ENCODE measurements at regions not wholly inside any gene's neighbourhood (a gene's known extent, or its start where the extent isn't known, plus 50 kb on each side); places are given as distances from the start of the nearest gene placed in this dataset.
"Not testable (repeated sequence)": the region's sequence is repeated elsewhere in the genome, so short reads cannot be mapped to it uniquely, and the experiment has no call there.

- Histone ChIP-seq H3K9ac (ENCODE audit: low read depth, low read length) (no peak overlapping the region), H3K4me3 (ENCODE audit: low read depth, low read length) (no peak overlapping the region), H3K9me3 (ENCODE audit: control insufficient read depth, insufficient read depth, low read length) (no peaks in the 10 kb centered on the region), H3K27me3 (ENCODE audit: control insufficient read depth, insufficient read depth, low read length) (no peaks in the 10 kb centered on the region), H3K36me3 (ENCODE audit: control insufficient read depth, insufficient read depth, low read length) (no peaks in the 10 kb centered on the region), H3K4me1 (ENCODE audit: control insufficient read depth, insufficient read depth, low read length) (peaks cover 17% of the 10 kb centered on the region)
Observed at GRCh38 chr1:81513796-81514354, 286.9 kb upstream of the ADGRL2 start.

GRCh38 chr1:81512252-81513003, 288.3 kb upstream of the ADGRL2 start:
- H3K4me1 ChIP-seq (ENCODE audit: control insufficient read depth, insufficient read depth, low read length), result peaks cover 18% of the 10 kb centered on the region
- no peaks in the 10 kb centered on the region for H3K36me3 ChIP-seq (ENCODE audit: control insufficient read depth, insufficient read depth, low read length)

GRCh38 chr1:81511281-81511680, 289.5 kb upstream of the ADGRL2 start:
- Histone ChIP-seq H3K9ac (ENCODE audit: low read depth, low read length) (no peak overlapping the region), H3K4me1 (ENCODE audit: control insufficient read depth, insufficient read depth, low read length) (peaks cover 20% of the 10 kb centered on the region), H3K9me3 (ENCODE audit: control insufficient read depth, insufficient read depth, low read length) (no peaks in the 10 kb centered on the region), H3K36me3 (ENCODE audit: control insufficient read depth, insufficient read depth, low read length) (no peaks in the 10 kb centered on the region), H3K27me3 (ENCODE audit: control insufficient read depth, insufficient read depth, low read length) (no peaks in the 10 kb centered on the region), H3K4me3 (ENCODE audit: low read depth, low read length) (no peak overlapping the region)

More at GRCh38 chr1:81512252-81513003, 288.3 kb upstream of the ADGRL2 start:
- no peaks in the 10 kb centered on the region for H3K27me3 ChIP-seq (ENCODE audit: control insufficient read depth, insufficient read depth, low read length)
- H3K4me3 ChIP-seq (ENCODE audit: low read depth, low read length), result no peak overlapping the region
- no peak overlapping the region for H3K9ac ChIP-seq (ENCODE audit: low read depth, low read length)
- no peaks in the 10 kb centered on the region for H3K9me3 ChIP-seq (ENCODE audit: control insufficient read depth, insufficient read depth, low read length)

GRCh38 chr1:81510701-81511100, 290.0 kb upstream of the ADGRL2 start:
- H3K4me1 ChIP-seq (ENCODE audit: control insufficient read depth, insufficient read depth, low read length), result peaks cover 20% of the 10 kb centered on the region
- no peaks in the 10 kb centered on the region for H3K36me3 ChIP-seq (ENCODE audit: control insufficient read depth, insufficient read depth, low read length)
- H3K9me3 ChIP-seq (ENCODE audit: control insufficient read depth, insufficient read depth, low read length), result no peaks in the 10 kb centered on the region
- H3K9ac ChIP-seq (ENCODE audit: low read depth, low read length), result no peak overlapping the region
- H3K4me3 ChIP-seq (ENCODE audit: low read depth, low read length), result no peak overlapping the region
- H3K27me3 ChIP-seq (ENCODE audit: control insufficient read depth, insufficient read depth, low read length), result no peaks in the 10 kb centered on the region

GRCh38 chr1:81509594-81509993, 291.1 kb upstream of the ADGRL2 start:
- Histone ChIP-seq H3K9ac (ENCODE audit: low read depth, low read length) (no peak overlapping the region), H3K36me3 (ENCODE audit: control insufficient read depth, insufficient read depth, low read length) (no peaks in the 10 kb centered on the region), H3K27me3 (ENCODE audit: control insufficient read depth, insufficient read depth, low read length) (no peaks in the 10 kb centered on the region), H3K4me1 (ENCODE audit: control insufficient read depth, insufficient read depth, low read length) (peaks cover 20% of the 10 kb centered on the region), H3K9me3 (ENCODE audit: control insufficient read depth, insufficient read depth, low read length) (no peaks in the 10 kb centered on the region), H3K4me3 (ENCODE audit: low read depth, low read length) (no peak overlapping the region)

GRCh38 chr1:81506699-81507098, 294.0 kb upstream of the ADGRL2 start:
- Histone ChIP-seq H3K4me1 (ENCODE audit: control insufficient read depth, insufficient read depth, low read length) (peaks cover 12% of the 10 kb centered on the region), H3K4me3 (ENCODE audit: low read depth, low read length) (no peak overlapping the region), H3K9ac (ENCODE audit: low read depth, low read length) (no peak overlapping the region), H3K36me3 (ENCODE audit: control insufficient read depth, insufficient read depth, low read length) (no peaks in the 10 kb centered on the region), H3K27me3 (ENCODE audit: control insufficient read depth, insufficient read depth, low read length) (no peaks in the 10 kb centered on the region), H3K9me3 (ENCODE audit: control insufficient read depth, insufficient read depth, low read length) (no peaks in the 10 kb centered on the region)

- Histone ChIP-seq H3K9ac (ENCODE audit: low read depth, low read length) (no peak overlapping the region), H3K4me1 (ENCODE audit: control insufficient read depth, insufficient read depth, low read length) (peaks cover 12% of the 10 kb centered on the region), H3K36me3 (ENCODE audit: control insufficient read depth, insufficient read depth, low read length) (no peaks in the 10 kb centered on the region), H3K27me3 (ENCODE audit: control insufficient read depth, insufficient read depth, low read length) (no peaks in the 10 kb centered on the region), H3K4me3 (ENCODE audit: low read depth, low read length) (no peak overlapping the region), H3K9me3 (ENCODE audit: control insufficient read depth, insufficient read depth, low read length) (no peaks in the 10 kb centered on the region)
Observed at GRCh38 chr1:81505831-81506230, 294.9 kb upstream of the ADGRL2 start.

- H3K9me3 ChIP-seq (ENCODE audit: control insufficient read depth, insufficient read depth, low read length); H3K4me3 ChIP-seq (ENCODE audit: low read depth, low read length); H3K27me3 ChIP-seq (ENCODE audit: control insufficient read depth, insufficient read depth, low read length); H3K36me3 ChIP-seq (ENCODE audit: control insufficient read depth, insufficient read depth, low read length); H3K9ac ChIP-seq (ENCODE audit: low read depth, low read length): not testable (repeated sequence)
- H3K4me1 ChIP-seq (ENCODE audit: control insufficient read depth, insufficient read depth, low read length), result peaks cover 12% of the 10 kb centered on the region
Observed at GRCh38 chr1:81504820-81505219, 295.9 kb upstream of the ADGRL2 start.

- H3K27me3 ChIP-seq (ENCODE audit: control insufficient read depth, insufficient read depth, low read length); H3K9ac ChIP-seq (ENCODE audit: low read depth, low read length); H3K4me3 ChIP-seq (ENCODE audit: low read depth, low read length); H3K9me3 ChIP-seq (ENCODE audit: control insufficient read depth, insufficient read depth, low read length); H3K4me1 ChIP-seq (ENCODE audit: control insufficient read depth, insufficient read depth, low read length); H3K36me3 ChIP-seq (ENCODE audit: control insufficient read depth, insufficient read depth, low read length): not testable (repeated sequence)
Observed at GRCh38 chr1:81502705-81503104, 298.0 kb upstream of the ADGRL2 start.

- not testable (repeated sequence) for H3K27me3 ChIP-seq (ENCODE audit: control insufficient read depth, insufficient read depth, low read length); H3K4me3 ChIP-seq (ENCODE audit: low read depth, low read length)
Observed at GRCh38 chr1:81501485-81501884, 299.2 kb upstream of the ADGRL2 start.

GRCh38 chr1:81499487-81499886, 301.2 kb upstream of the ADGRL2 start:
- peaks cover 2% of the 10 kb centered on the region for H3K4me1 ChIP-seq (ENCODE audit: control insufficient read depth, insufficient read depth, low read length)
- H3K27me3 ChIP-seq (ENCODE audit: control insufficient read depth, insufficient read depth, low read length), result no peaks in the 10 kb centered on the region
- H3K36me3 ChIP-seq (ENCODE audit: control insufficient read depth, insufficient read depth, low read length), result no peaks in the 10 kb centered on the region
- H3K9ac ChIP-seq (ENCODE audit: low read depth, low read length), result no peak overlapping the region
- no peak overlapping the region for H3K4me3 ChIP-seq (ENCODE audit: low read depth, low read length)
- no peaks in the 10 kb centered on the region for H3K9me3 ChIP-seq (ENCODE audit: control insufficient read depth, insufficient read depth, low read length)

More at GRCh38 chr1:81501485-81501884, 299.2 kb upstream of the ADGRL2 start:
- not testable (repeated sequence) for H3K4me1 ChIP-seq (ENCODE audit: control insufficient read depth, insufficient read depth, low read length); H3K9ac ChIP-seq (ENCODE audit: low read depth, low read length); H3K36me3 ChIP-seq (ENCODE audit: control insufficient read depth, insufficient read depth, low read length); H3K9me3 ChIP-seq (ENCODE audit: control insufficient read depth, insufficient read depth, low read length)

Measured in iPS-15b (cell line).